ENCODE measurements at regions not wholly inside any gene's neighbourhood (a gene's known extent, or its start where the extent isn't known, plus 50 kb on each side); places are given as distances from the start of the nearest gene placed in this dataset.

DNA sequence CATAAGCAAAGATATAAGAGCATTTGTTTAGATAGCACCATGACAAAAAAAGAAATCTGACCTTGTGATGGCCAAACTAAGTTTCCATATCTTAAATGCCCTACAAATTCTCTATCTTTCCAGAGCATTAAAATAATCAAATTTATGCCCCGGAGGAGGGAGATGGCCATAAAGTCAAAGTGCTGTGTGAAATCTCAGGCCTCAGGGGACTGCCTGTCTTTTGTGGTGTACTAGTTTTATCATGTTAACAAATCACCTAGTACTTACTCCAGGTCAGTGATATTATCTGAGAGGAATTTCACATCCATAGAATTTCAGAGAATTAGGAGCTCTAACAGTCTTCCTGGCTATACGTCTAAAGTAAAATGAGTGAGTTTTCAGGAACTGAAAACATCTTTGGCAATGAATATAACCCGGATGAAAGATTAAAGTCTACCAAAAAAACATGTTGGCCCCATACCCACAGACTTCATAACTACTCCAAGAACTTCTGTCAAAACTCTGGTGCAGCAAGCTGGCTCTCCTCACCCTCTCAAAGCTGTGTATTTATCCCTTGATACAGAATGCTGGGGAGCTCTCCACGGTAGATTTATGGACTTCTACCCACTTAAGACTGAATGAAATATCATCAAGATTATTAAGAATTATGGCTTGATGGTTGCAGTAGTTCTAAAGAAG is 682.8 kb downstream of the SORCS1 start (continued):
- TF ChIP-seq ZNF462 (CRISPR knock-in tag; IDR thresholded peaks at IDR 0.05), result no peak
- no peak for TF ChIP-seq JUNB (IDR thresholded peaks at IDR 0.05; ENCODE audit: unreplicated experiment)
- no peak for TF ChIP-seq ZNF114 (CRISPR knock-in tag; IDR thresholded peaks at IDR 0.05)

DNA sequence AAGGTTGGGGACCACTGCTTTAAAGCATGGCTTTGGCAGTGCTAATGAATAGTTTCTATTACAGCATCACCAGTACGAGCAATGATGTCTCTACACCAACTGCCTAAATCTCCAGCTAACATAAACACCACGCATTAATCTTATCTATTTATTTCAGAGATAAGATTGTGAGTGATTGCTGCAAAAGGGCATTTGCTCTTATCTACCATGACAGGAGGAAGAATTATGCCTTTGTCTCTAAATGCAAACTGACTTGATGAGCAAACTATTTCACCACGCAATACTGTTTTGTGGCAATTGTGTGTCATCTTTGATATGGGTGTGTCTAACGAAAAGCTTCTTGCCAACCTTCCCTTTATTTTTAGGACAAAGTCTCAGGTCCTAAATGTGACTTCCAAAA is 684.9 kb downstream of the SORCS1 start:
- no peak overlapping the region for H3K4me3 Mint-ChIP-seq
- ATAC-seq (no peak), DNase-seq (ENCODE audit: low spot score) (no peak)
- Histone ChIP-seq H3K4me2 (no peak overlapping the region), H3K4me1 (ENCODE audit: insufficient read depth) (no peaks in the 10 kb centered on the region), H3K79me2 (replicated peaks; ENCODE audit: insufficient read depth) (no peaks in the 10 kb centered on the region), H3K27me3 (ENCODE audit: insufficient read depth) (no peaks in the 10 kb centered on the region), H4K20me1 (replicated peaks; ENCODE audit: insufficient read depth) (no peaks in the 10 kb centered on the region), H3K9me2 (ENCODE audit: insufficient read depth) (no peaks in the 10 kb centered on the region), H2AFZ (no peak overlapping the region), H3F3A (replicated peaks; ENCODE audit: low read depth) (no peaks in the 10 kb centered on the region), H3K36me3 (ENCODE audit: insufficient read depth) (no peaks in the 10 kb centered on the region), H3K4me3 (no peak overlapping the region), H3K27ac (ENCODE audit: low read depth) (no peak overlapping the region)
- H3K27me3 Mint-ChIP-seq (ENCODE audit: insufficient read depth, low read depth, poor library complexity), result no peaks in the 10 kb centered on the region
- no peaks in the 10 kb centered on the region for H3K4me1 Mint-ChIP-seq
- H3K9me3 Mint-ChIP-seq, result no peaks in the 10 kb centered on the region
- no peaks in the 10 kb centered on the region for H3K36me3 Mint-ChIP-seq (ENCODE audit: low read depth)
- no peak overlapping the region for H3K27ac Mint-ChIP-seq
- TF ChIP-seq ZNF114 (CRISPR knock-in tag; IDR thresholded peaks at IDR 0.05) (no peak), STAT1 (IDR thresholded peaks at IDR 0.05; ENCODE audit: unreplicated experiment) (no peak), CTCF (conservative IDR thresholded peaks at IDR 0.05; ENCODE audit: low read depth in 2 of 2) (no peak), EZH2 (IDR thresholded peaks at IDR 0.05; ENCODE audit: low read depth, unreplicated experiment) (no peak), CREB1 (CRISPR knock-in tag; IDR thresholded peaks at IDR 0.05; ENCODE audit: low read depth) (no peak), ZNF331 (CRISPR knock-in tag; IDR thresholded peaks at IDR 0.05; ENCODE audit: low read depth) (no peak), EZH2phosphoT487 (IDR thresholded peaks at IDR 0.05; ENCODE audit: unreplicated experiment) (no peak)
- TF ChIP-seq, protein P1, sequence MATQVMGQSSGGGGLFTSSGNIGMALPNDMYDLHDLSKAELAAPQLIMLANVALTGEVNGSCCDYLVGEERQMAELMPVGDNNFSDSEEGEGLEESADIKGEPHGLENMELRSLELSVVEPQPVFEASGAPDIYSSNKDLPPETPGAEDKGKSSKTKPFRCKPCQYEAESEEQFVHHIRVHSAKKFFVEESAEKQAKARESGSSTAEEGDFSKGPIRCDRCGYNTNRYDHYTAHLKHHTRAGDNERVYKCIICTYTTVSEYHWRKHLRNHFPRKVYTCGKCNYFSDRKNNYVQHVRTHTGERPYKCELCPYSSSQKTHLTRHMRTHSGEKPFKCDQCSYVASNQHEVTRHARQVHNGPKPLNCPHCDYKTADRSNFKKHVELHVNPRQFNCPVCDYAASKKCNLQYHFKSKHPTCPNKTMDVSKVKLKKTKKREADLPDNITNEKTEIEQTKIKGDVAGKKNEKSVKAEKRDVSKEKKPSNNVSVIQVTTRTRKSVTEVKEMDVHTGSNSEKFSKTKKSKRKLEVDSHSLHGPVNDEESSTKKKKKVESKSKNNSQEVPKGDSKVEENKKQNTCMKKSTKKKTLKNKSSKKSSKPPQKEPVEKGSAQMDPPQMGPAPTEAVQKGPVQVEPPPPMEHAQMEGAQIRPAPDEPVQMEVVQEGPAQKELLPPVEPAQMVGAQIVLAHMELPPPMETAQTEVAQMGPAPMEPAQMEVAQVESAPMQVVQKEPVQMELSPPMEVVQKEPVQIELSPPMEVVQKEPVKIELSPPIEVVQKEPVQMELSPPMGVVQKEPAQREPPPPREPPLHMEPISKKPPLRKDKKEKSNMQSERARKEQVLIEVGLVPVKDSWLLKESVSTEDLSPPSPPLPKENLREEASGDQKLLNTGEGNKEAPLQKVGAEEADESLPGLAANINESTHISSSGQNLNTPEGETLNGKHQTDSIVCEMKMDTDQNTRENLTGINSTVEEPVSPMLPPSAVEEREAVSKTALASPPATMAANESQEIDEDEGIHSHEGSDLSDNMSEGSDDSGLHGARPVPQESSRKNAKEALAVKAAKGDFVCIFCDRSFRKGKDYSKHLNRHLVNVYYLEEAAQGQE (IDR thresholded peaks at IDR 0.05; ENCODE audit: unreplicated experiment), result no peak

All from GM23338 (cell line).